CD4-positive, alpha-beta T cell treated with Interleukin-15 for 4 hours (primary cell): ENCODE measurements at regions not wholly inside any gene's neighbourhood (a gene's known extent, or its start where the extent isn't known, plus 50 kb on each side); places are given as distances from the start of the nearest gene placed in this dataset.

Source experiments
- DNase-seq: peaks from one replicate; pipeline ENCODE4 v3.0.0-alpha.2; 2020; ENCODE audit warnings: low spot score

DNA sequence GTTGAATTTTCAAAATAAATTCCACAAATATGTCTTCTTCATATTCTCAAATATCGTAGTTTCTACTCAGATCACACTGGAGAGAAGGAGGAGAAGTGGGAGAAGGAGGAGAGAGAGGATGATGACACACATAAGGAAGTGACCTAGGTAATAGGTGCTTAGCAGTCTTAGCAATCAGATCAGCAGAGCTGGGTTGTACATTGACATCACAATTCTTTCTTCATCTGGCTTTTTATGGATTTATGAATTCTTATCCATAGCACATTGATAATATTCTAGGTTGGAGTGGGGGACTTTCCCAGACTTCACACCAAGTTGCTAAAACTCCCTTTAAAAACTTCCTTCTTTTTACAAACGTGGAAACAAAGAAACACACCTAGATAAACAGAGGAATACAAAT, 86.9 kb downstream of the FGF9 start:
- DNase-seq, result no peak

DNA sequence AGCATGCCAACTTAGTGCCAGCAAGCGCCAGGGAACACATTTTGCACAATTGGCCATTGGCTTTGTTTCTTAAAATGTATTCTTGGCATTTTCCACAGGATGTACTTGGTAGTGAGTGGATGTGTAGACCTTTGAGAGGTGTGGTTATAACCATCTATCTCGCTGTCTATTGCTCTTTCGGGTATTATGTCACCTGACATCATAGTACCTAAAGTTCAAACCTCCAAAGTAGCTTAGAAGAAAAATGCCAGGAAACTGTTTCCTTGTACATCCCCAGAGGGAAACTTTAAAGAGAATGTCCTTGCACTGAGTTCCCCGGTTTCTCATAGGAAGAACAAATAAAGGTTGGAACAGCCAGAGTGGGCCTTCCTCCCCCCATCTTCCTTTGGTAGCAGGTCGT, 87.6 kb downstream of the FGF9 start:
- no peak for DNase-seq

DNA sequence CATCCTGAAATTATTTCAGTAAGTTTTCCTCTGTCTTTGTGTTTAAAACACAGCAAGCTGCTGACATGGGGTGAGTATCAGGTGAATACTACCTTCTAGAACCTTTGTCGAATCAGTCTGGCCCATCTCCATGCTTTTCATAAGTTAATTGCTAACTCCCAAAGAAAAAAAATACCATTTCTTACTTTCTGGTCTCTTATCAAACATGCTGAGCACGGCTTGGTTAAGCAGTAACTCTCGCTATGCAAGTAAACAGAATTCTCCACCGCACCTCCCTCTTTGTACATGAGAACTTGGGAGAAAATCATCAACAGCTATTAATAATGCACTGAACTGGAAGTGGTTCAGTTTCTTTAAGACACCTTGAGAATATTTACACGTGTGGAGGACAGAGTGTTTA, 88.6 kb downstream of the FGF9 start:
- DNase-seq, result no peak

DNA sequence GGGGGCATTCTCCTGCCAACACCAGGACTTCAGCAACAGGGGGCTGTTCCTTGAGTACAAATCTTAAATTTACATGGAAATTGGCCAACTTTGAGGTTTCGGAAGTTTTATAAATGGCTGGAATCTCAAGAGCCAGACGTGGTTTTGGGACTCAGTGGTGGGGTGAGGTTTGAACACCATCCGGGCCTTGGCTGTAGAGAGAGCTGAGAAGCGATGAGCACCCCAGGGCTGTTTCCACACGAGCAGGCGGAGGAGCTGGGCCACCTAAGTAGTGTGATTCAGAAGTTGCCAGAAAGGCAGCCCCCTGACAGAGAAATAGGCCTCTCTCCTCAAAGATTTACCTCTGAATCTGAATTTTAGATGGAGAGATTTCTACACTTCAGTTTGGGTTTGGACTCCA, 89.0 kb downstream of the FGF9 start:
- no peak for DNase-seq

DNA sequence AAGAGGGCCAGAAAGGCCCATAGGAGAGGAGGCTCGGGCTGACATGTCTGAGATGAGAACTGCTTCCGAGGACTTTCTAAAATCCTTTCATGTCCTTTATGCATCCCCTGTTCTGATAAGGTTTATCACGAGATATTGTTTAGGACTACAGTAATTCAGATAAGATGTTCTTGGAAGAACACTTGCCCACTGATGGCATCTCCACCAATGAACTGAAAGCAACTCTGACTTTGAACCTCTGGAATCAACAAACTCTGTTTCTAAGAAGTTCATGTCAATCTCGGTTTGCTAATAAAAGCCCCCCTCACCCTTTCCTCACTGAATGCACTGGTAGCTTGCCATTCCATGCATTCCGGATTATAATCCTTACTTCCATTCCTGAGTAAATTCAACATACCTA, 90.9 kb downstream of the FGF9 start:
- no peak for DNase-seq

DNA sequence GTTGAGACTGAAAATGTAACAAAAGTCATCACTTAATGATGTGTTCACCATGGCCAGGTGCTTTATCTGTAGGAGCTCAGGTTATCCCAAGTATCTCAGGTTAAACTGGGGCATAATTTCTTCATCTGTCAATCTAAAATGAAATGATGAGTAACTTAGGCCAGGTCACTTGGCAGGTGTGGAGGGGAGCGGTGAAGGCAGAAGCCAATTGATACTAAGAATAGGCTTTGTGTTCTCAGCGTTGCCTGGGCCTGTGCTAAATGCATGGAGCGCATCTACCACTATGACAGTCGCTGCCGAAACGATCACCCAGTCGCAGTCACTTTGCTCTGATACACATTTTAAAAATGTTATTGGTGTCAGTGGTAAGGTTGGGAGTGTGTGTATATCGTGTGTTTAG, 91.6 kb downstream of the FGF9 start:
- DNase-seq, result no peak

DNA sequence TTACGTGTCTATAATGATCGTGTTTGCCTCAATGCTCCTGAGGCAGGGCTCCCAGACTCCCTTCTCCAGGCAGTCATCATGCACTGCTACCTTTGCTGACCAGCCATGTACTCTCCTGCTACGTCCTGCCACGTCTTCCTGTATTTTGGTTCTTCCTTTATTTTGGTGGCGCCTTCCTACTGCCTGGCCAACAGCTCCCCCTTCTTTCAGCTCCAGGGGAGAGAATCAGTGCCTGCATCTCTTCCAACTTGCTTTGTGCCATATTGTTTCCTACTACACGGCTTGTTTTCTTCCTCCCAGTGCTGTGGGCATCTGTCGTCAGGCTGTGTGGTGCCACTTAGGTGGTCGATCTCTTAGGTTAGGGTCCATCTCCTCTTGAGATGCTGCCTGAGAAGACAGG, 96.2 kb downstream of the FGF9 start:
- no peak for DNase-seq

DNA sequence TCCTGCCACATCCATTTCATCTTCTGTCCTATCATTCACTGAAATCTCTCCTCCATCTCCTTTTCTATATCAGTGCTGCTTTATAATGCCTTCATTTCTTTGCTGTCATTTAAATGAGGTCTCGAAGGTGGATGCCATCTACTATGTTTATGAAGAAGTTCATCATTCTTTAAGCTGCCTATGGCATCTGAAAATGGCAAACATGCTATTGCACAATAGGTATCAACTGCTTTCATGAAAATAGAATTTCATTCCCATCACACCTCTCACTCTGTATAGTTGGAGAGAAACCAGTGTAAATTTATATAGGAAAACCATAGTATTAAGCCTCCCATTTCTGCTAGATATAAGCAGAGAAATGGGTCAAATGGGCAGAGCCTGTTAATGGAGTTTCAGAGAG, 100.2 kb downstream of the FGF9 start:
- no peak for DNase-seq

DNA sequence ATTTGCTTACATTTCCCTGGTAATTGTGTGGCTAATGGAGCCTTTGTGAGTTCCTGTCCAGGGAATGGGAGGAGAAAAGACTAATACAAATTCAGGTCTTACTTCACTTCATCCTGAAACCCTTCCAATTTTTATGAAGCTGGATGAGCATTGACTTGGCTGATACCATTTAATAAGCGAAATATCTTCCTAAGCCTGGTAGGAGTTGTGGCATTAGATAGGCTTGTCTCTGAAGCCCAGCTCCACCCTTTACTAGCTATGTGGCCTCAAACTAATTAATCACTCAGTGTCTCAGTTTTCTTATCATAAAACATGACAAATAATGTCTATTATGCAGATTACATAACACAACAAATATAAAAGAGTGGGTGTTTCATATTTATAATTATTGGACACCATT, 106.3 kb downstream of the FGF9 start:
- no peak for DNase-seq

DNA sequence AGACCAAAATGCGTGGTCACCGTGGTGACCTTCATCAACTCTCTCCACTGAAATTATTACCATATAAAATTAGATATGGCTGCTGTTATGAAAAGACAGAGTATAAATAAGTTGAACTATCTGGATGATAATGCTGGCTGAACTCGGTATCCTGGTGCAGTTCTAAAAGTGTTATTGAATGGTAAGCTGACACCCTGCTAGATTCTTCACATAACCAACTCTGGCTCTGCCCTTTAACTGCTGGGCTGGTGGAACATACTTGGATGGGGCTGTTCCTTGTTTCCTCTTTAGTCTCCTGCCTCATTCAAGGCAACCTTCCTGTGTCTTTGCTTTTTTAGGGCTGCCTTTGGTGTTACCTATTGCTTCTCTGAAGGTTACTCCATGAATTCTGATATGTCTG, 106.9 kb downstream of the FGF9 start:
- no peak for DNase-seq

DNA sequence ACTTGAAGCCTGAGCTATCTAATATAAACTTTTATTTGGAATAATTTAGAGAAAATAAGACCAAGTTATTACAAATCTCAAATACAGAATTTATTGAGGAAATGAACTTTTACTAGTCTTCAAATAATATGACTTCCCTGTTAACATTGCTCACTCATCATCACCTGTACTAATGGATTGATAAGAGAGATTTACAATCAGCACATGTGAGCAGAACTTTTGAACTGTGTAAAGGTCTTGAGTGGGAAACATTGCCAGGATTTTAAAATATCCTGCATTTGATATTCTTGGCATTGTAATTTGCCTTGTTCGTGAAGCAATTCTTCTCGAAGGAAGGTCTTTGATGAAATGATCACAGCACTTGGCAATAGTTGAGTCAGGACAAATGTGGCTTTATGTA, 111.9 kb downstream of the FGF9 start:
- no peak for DNase-seq

DNA sequence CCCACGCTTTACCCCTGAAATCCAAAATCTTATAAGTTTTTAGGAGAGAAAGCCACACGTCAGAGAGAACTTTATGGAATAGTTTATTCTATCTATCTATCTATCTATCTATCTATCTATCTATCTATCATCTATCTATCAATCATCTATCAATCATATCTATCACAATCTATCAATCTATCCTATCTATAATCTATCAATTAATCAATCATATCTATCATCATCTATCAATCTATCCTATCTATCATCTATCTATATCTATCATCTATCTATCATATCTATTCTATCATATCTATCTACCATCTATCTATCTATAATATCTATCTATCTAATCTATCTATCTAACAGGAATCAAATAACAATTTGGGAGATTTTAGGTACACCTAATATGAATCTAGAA, 115.1 kb downstream of the FGF9 start:
- no peak for DNase-seq

DNA sequence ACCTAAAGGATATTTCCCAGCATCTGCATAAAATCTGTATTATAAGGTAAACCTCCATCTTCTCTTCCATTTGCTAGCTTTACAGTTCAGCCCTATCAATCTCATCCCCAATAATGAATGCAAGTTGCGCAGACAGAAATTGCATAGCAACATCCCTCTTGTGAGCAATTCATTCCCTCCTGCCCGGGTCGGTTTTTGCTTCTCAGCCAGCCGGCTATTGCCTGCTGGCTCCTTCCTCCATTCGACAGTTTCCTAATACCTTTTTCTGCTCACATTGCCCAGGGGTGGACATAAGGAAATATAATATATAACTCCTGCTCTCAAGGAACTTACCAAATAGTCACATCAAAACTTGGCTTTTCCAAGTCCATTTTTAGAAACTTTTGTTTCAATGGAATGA, 125.2 kb downstream of the FGF9 start:
- DNase-seq, result no peak

DNA sequence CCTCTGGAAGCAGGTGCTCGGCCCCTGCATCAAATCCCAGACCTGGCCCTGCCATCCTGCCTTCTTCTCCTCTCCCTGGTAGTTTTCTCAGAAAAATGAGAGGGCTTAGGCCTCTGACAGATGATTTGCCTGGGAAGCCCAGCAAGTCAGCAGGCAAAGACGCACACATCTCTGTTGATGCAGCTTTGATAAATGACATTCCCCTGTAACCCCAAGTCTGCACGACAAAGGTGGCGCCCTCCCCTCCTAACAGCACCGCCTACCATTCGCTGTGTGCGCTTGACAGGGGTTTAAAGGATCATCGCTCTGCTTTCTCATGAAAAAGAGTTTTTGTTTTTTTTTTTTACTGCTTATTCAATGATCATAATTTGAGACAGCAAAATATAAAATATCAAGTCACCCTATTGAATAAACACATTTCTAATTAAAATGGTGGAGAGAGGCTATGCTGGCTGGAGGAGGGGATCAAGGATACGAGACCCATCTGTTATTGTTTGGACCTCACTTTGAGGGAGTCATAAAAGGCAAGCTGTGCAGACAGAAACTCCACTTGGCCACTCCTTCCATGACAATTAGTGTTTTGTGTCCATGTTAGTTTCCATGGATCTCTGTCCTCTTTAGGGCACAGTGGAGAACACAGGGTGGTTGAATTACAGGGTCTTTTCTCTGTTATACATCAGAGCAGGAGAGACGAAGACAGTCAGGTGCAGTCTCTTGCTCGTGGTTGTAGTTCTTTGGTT, 126.1 kb downstream of the FGF9 start:
- no peak for DNase-seq

DNA sequence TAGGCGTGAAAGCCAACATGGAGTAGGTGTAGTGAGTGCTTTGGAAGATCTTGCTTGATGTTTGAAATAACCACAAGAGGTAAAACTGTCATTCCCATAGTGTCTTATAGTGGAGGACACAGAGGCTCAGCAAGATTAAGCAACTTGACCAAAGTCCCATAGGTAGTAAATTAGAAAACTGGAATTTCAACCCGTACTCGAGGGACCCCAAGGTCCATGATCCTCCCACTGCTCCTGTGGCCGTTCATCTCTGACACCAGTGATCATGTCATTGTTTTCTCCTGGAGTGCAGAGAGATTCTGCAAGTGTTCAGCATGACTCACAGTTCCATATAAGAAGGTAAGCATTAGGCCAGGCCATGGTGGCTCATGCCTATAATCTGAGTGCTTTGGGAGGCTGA, 126.9 kb downstream of the FGF9 start:
- no peak for DNase-seq

DNA sequence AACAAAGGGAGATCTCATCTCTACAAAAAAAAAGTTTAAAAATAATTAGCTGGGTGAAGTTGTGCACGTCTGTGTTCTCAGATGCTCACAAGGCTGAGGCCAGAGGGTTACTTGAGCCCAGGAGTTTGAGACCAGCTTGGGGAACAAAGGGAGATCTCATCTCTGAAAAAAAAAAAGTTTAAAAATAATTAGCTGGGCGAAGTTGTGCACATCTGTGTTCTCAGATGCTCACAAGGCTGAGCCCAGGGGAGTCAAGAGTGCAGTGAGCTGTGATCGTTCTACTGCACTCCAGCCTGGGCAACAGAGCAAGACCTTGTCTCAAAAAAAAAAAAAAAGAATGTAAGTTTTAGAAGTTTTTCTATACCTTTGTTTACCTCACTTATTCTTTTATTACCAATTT, 127.3 kb downstream of the FGF9 start:
- no peak for DNase-seq

DNA sequence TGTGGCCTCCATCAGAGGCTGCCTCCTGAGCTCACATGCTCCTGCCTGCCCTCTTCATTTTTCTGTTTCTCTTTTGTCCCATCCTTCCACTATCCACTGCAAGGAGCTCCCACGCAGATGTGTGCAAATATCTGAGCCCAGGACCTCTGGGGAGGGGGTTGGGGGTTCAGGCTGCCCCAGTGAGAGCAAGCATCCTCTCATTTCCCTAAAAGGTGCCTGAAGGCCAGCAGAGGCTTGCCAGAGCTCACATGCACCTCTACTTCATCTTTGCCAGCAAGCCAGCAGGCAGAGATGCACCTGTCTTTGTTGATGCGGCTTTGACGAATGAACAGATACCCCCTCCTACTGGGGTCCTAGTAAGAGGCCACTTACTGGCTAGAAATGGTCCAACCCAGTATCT, 128.8 kb downstream of the FGF9 start:
- DNase-seq, result no peak

DNA sequence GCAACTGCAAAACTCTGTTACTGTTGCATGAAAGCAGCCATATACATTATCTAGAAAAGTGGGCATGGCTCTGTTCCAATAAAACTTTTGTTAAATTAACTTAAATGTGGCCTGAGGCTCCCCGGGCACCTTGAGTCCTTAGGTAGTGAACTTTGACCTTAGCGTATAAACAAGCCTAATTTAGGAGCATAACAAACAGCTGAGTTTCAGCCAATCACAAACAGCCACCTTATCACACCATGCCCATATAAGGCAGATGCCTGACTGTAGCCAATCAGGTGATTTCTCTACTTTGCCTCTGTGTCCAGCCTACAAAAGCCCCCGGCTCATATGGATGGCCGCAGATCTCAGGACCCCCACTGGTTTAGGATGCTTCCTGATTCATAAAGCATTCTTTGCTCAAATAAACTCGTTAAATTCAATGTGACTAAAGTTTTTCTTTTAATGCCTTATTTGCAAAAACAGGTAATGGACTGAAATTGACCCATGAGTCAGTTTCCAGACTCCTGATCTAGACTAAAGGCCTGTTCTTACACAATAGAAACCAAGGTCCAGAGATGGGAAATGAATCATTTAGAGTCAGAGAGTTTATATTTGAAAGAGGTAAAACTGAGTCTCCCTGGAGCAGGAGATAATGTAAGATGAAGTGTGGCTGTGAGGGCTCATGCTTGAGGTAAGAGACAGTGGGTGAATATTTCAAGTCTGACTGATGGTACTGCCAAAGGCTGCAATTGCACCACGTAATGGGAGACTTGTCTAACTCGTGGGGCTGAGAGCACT, 130.2 kb downstream of the FGF9 start:
- no peak for DNase-seq

DNA sequence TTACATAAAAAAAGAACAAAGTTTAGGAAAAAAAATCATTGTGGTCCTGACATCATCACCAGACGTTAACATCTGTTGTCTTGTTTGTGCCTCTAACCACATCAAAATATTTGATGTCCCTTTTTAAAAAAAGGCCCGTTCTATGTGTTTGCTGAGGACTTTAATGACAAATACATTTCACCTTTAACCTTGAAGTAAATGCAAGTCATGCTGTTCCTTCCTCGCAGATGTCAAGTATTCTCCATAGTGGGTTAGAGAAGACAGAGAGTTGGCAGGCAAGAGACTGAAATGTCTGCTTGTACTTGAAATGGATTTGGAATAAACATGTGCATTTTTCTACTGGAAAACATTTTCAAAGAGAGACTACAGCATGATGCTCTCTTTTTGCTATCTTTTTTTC, 134.9 kb downstream of the FGF9 start:
- no peak for DNase-seq

DNA sequence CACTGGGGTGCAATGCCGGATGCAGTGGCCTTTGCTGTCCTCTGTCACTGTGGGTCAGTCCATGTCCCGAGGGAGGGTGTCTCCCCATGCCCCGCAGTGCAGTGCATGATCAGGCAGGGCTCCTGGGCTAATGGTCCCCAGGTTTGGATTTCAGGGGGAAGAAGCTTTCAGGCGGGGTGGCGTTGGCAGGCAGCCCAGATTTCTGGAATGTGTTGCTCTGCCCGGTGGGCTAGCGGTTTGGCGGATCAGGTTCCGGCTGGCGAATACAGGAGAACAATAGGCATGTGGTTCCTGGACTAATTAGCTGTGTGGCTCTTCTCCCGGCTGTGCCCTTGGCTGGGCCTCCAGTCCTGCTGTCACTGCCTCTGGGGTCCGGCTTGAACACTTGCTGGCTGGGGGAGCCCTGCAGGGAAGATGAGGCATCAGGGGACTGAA, 141.3 kb downstream of the FGF9 start:
- DNase-seq, result no peak

DNA sequence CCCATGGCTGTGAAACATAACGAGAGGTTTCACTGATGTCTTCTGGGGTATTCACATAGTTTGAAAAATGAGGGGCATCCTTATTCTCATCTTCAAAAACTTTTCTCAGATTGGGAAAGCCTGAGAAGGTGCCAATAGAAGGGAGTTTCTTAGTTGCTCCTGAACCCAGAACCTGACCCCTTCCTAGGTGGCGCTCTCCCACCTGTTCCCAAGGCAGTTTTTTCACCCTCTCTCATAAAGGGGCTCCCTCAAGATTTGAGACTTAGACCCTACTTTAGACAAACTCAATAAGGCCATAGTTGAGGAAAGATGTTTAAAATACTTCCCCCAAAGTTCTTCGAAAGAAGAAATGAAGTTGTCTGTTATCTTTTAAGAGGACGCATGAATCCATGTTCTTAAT, 142.2 kb downstream of the FGF9 start:
- DNase-seq, result no peak

DNA sequence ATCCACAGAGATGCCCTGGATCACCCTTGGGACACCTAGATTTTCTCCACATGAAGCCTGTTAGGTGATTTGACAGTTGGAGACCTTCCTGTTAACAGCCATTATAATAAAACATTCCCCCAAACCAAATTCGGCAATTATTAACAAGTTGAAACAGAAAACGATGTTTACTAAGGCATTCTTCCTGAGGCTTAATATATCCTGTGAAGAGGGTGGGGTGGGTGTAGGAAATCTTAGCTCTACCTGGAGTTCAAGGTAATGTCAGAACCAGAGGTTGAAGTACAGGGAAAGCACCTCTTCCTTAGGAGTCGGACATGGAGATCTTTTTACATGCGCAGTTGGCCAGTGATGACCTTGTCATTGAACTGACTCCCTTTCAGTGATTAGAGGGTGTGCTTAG, 143.0 kb downstream of the FGF9 start:
- no peak for DNase-seq

DNA sequence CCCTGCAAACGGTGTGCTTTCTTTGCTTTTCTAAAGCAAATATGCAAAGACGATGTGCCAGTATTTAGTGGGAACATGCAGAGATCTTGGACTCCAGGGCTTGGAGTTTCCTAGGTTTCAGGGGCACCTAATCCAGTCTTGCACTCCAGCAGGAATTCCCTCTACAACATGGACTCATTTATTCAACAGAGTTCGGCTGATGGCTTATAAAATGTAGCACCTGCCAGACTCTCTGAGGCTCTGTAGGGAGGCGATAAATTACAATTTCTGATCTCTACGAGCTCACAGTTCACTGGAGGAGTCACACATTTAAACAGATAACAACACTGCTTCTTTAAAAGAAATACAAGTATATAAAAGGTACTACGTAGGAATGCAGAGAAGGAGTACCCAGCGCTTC, 143.7 kb downstream of the FGF9 start:
- no peak for DNase-seq

DNA sequence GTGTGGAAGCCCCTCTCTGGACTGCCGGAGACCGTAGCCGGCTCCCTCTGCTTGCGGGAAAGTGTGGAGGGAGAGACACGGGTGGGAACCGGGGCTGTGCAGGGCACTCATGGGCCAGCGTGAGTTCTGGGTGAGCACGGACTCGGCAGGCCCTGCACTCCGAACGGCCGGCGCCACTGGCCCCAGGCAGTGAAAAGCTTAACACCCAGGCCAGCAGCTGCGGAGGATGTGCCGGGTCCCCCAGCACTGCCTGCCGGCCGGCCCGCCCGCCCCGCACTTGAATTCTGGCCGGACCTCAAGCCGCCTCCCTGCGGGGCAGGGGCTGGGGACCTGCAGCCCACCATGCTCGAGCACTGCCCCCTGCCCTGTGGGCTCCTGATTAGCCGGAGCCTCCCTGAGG, 147.0 kb downstream of the FGF9 start:
- DNase-seq, result no peak
